Inflammatory macrophage (primary cell): ENCODE measurements at regions not wholly inside any gene's neighbourhood (a gene's known extent, or its start where the extent isn't known, plus 50 kb on each side); places are given as distances from the start of the nearest gene placed in this dataset.

Experiments
- DNase-seq, 2 donors: peaks; one replicate each; pipeline ENCODE4 v3.0.0-alpha.2; 2020 to 2022

DNA sequence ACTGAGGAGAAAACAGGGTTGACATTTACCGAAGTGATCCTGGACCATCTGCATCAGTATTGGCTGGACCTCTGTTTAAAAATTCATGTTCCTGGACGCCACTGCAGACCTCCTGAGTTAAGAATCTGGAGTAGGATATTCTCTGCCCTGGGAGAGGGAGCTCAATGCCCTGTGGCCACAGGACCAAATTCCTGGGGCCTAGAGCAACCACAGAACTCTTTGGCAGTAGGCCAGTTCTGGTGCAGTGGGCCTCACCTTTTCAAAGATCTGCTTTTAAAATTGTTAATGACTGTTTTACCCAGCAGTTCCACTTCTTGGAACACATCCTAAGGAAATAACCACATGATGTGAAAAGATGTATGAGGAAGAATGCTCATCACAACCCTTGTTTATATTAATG is 133.3 kb upstream of the ADPGK start:
- DNase-seq, result no peak

DNA sequence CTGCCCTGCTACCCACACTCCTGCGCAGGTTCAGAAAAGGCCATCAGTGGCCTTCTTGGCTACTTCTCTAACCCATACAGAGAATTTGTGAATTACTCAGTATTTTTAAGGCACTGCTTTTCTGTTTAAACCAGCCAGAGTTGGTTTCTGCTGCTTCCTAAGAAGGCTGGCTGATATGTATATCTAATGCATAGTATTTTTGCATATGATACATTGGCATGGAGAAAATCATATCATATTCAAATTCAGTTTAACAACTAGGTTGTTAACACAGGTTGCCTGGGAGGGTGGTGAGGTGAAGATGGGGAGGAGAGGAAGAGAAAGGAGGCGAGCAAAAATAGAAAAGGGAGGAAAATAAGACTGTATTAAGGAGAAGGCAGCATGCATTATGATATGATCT is 132.8 kb upstream of the ADPGK start:
- no peak for DNase-seq

DNA sequence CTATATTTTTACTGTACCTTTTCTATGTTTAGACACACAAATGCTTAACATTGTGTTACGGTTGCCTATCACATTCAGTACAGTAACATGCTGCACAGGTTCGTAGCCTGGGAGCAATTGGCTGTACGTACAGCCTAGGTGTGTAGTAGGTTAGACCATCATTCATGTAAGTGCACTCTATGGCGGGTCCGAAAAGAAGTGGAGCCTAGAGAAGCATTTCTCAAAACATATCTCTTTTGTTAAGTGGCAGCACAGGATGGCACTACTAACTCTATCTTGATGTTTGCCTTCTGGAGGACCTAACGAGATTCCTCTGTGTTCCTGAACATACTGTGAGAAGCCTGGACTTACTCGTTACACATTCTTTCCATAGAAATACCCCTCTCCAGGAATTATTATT is 132.3 kb upstream of the ADPGK start:
- DNase-seq, result no peak

DNA sequence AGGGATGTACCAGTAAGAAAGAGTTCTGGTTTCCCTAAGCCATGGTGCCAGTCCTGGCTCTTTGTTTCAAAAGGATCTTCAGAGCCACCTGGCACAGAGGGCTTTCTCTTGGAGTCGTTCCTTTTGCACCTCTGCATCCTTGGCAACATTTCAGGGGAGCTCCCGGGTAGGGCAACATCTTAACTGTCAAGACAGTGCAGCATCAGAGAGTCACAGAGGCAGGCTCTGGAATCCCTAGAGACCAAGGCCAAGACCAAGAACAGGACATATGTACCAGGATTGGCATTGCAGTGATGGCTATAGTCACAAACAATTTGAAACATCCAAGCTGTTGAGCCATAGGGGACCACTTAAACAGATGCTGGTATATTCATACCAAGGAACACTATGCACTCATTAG is 129.4 kb upstream of the ADPGK start:
- DNase-seq, result no peak

DNA sequence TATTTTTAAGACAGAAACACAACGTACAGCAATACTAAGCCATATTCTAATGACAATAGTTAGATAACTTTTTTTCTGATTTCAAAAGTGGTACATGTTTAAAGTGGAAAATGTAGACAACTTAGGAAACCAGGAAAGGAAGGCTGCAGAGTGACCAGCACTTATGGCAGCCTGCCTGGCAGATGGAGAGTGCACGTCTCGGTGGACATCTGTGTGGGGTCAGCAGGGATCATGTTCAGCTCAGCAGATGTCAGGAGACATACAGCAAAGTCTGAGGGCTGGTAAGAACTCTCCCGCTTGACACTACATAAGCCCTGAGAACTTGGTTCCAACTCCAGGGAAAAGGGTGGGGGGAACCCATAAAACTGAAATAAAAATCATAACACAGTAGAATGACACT is 128.6 kb upstream of the ADPGK start:
- no peak for DNase-seq

- no peak for DNase-seq
These were observed 128.1 kb upstream of the ADPGK start for GRCh38 chr15:72911626-72912025.

GRCh38 chr15:72908713-72909112 is 125.2 kb upstream of the ADPGK start:
- no peak for DNase-seq

GRCh38 chr15:72907733-72908132 is 124.2 kb upstream of the ADPGK start:
- DNase-seq, result no peak

DNA sequence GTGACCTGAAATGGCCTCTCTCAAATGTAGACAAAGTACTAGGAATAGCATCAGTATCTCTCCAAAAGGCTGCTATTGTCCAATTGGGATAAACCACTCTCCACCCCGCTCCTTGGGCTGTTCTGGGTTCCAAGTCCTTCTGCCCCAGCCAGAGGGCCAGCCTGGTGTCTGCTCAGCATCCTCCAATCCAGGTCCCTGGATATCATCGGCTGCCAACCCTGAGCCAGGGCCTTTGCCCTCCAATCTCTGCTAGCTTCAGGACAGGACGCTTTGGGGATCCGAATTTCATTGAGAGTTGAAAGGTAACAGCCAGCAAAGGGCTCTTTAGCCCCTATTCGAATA is 119.3 kb upstream of the ADPGK start:
- DNase-seq, result no peak

DNA sequence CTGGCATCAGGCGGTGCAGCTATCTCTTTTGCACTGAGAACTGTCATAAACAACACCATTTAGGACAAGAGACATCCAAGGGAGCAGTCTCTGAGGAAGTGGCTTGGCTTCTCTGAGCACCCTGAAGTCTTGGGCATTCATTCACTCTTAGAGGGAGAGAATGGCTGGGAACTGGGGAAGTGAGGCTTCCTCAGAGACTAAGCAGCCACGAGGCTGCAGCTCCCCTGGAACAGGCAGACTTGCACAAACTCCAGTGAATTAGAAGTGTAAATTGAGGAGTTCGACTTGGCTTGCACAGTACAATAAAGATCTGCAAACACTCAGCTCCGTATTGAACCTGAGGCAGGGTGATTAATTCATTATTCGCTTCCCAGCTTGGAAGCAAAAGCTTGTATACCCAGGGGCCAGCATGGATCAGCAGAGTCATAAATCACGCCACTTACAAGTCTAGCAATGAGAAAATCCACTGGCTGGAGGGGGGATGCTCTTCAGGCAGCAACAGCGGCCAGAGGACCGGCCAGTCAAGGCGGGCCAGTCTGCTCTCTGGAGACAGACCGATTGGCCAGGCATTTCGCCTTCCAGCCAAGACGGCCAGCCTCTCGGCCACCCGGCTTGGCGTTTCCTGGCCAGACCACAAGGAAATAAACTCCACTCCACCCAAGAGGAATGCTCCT is 118.8 kb upstream of the ADPGK start:
- no peak for DNase-seq

DNA sequence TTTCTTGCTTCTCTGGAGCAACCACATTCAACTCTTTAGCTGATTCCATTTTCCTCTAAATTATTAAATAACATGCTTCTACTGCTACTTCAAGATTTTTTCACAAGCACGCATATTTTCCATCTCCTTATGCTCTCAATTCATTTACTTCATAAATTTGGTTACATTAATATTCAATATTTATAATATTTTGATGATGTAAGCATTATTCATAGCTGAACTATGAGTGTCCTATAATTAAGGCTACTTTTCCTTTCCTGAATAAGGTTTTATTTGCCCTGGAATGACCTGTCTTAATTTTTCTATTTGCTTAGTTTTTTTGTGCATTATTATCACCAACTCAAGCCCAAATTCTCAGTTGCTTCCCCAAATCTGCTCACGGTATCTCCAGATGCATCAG is 109.4 kb upstream of the ADPGK start:
- DNase-seq, result no peak

DNA sequence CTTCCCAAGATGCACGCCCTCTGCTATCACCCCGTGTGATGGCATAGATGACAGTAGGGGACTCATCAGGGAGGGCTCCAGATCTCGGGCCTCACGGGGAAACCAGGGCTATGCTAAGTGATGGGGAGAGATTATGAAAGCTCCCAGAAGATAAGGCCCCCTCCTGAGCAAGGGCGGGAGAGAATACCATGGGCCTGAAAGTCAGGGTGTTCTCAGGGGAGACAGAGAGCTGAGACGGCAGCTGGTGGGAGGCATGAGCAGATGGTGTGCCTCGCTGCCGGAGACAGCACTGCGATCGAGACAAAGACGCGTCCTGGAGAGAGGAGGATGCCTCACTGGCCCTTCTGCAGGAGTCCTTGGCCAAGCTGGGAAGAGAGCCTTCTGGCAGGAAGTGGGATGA is 106.5 kb upstream of the ADPGK start:
- no peak for DNase-seq

DNA sequence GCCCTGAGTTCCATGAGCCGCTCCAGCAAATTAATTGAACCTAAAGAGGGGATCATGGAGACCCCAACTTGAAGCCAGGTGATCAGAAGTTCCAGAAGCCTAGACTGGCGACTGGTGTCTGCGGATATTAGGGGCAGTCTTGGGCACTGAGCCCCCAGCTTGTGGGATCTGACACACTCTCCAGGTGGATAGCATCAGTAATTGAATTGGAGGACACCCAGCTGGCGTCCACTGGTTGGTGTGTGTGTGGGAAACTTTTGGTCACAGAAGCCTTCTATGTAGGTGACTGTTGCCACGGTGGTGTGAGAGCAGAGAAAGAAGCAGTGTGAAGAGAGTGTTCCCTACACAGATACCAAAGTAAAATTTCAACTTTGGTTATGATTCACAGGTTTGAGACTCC is 106.0 kb upstream of the ADPGK start:
- no peak for DNase-seq

DNA sequence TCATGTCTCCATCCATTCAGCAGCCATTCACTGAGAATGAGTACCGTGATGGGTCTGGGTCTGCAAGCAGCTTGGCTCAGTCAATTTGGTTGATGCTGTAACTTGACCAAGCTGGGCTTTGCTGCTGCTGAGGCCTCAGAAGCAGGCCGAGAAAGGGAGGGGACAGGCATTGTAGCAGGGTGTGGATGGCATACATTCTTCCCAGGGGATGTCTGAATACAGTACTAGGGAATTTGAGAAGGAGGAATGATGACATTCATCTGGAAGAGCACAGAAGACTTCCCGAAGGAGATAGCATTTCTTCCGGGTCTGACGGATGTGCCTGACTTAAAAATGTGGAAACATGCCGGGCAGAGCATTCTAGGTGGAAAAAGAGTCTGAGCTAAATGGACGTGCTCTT is 105.3 kb upstream of the ADPGK start:
- no peak for DNase-seq

DNA sequence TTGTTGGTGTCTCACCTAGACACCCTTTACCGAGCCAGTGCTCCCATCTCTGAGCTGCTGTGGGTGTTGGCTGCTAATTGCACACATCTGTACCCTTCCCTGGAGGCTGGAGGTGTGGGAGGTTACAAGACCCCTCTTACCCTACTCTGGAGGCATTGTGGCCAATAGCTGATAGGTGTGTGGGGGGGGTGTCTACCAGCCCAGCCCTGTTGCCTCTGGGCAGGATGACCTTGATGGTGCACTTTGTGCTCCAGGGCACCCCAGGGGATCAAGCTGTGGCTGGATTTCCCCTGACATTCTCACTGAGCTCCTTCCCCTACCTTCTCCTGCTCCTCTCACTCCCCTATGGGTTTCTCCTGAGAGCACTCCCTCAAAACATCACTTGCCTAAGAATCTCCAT is 104.7 kb upstream of the ADPGK start:
- DNase-seq, result no peak

GRCh38 chr15:72887376-72887775 is 103.8 kb upstream of the ADPGK start:
- DNase-seq, result no peak

GRCh38 chr15:72884311-72884710 is 100.8 kb upstream of the ADPGK start:
- DNase-seq, result no peak

GRCh38 chr15:72873379-72874233 is 90.0 kb upstream of the ADPGK start:
- DNase-seq, result no peak

DNA sequence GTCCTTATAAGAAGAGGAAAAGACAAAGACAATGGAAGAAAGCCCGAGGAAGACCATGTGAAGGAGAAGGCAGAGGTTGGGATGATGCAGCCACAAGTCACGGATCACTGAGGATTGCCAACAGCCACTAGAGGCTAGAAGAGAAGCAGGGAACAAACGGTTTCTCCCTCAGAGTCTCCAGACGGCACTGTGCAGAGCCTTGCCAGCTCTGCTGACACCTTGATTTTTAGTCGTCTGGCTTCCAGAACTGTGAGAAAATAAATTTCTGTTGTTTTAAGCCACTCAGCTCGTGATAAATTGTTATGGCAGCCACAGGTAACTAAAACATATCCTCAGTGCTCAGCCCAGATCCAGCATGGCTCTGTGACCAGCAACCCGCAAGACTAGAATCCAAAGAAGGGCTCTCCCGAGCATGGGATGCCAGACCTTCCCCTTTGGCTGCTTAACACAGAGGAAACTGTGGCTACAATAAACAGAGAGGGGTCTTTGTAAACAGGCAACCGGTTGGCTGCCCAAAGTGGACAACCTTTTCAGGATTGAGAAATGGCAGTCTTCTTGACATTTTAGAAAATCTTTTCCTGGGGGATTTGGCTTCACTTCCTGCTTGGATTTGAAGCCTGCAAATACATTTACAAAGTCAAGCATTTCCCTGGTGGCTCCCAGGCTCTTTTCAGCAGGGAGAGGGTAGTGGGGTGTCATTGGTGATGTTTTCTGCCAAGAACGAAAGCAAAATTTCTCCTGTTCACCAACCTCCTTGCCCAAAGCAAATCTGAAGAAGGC is 88.7 kb upstream of the ADPGK start:
- DNase-seq, result no peak

GRCh38 chr15:72866866-72867616 is 83.5 kb upstream of the ADPGK start:
- DNase-seq, result no peak

- DNase-seq, result no peak
These were observed 82.6 kb upstream of the ADPGK start for GRCh38 chr15:72866182-72866581.

DNA sequence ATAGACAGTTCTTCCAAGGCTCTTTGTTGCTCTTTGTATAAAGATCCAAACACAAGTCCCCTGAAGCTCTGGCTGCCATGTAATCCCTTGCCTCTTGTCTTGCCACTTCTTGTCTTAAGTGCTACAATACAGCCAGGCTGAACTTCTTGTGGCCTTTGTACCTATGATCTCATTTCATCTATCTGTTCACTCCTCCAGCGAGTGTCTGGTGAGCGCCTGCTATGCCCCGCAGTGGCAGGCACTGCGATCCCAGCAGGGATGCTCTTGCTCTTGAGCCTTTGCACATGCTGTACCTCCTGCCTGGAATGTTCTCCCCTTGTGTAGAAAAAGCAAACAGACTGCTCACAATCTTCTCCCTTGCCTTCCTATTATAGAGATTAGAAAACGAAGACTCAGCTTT is 81.9 kb upstream of the ADPGK start:
- no peak for DNase-seq

- no peak for DNase-seq
These were observed 81.1 kb upstream of the ADPGK start for GRCh38 chr15:72864681-72865080.
